ENCODE measurements at regions not wholly inside any gene's neighbourhood (a gene's known extent, or its start where the extent isn't known, plus 50 kb on each side); places are given as distances from the start of the nearest gene placed in this dataset.

GRCh38 chr21:20026543-20026942 lies 971.7 kb upstream of the NCAM2 start:
- H3K4me1 ChIP-seq (ENCODE audit: control insufficient read depth, insufficient read depth, low read length), result no peaks in the 10 kb centered on the region
- no peak overlapping the region for H3K4me3 ChIP-seq (ENCODE audit: low read length)
- no peaks in the 10 kb centered on the region for H3K27me3 ChIP-seq (ENCODE audit: control insufficient read depth, insufficient read depth, low read length, poor library complexity, severe bottlenecking)
- H3K27ac ChIP-seq (ENCODE audit: low read depth, low read length), result no peak overlapping the region
- TF ChIP-seq CTCF (conservative IDR thresholded peaks at IDR 0.05), result no peak
- no peak for DNase-seq
- Mint-ChIP-seq H3K4me3 (no peak overlapping the region), H3K9me3 (no peaks in the 10 kb centered on the region), H3K36me3 (ENCODE audit: low read depth) (no peaks in the 10 kb centered on the region), H3K27ac (no peak overlapping the region), H3K27me3 (ENCODE audit: insufficient read depth) (no peaks in the 10 kb centered on the region), H3K4me1 (no peaks in the 10 kb centered on the region)
- H3K36me3 ChIP-seq (ENCODE audit: control insufficient read depth, insufficient read depth, low read length), result no peaks in the 10 kb centered on the region
- WGBS, 2 experiments (ENCODE audit: insufficient coverage in 1 of 2, insufficient read length in 1 of 2), result 100% methylated on average over 2 of the region's 2 CpGs; no CpG with 5 or more reads in 1 of the 2 experiments
- no peaks in the 10 kb centered on the region for H3K9me3 ChIP-seq (ENCODE audit: control insufficient read depth, low read length)
- no peak overlapping the region for H3K9ac ChIP-seq (ENCODE audit: extremely low read depth, low read length, poor library complexity, severe bottlenecking)

- 94 to 97% methylated on average over 2 to 4 of the region's 4 CpGs for WGBS, 2 experiments (ENCODE audit: insufficient coverage in 1 of 2, insufficient read length in 1 of 2)
- DNase-seq, result no peak
- no peaks in the 10 kb centered on the region for H3K36me3 Mint-ChIP-seq (ENCODE audit: low read depth)
- H3K27ac Mint-ChIP-seq, result no peak overlapping the region
- H3K4me1 Mint-ChIP-seq, result no peaks in the 10 kb centered on the region
- no peaks in the 10 kb centered on the region for H3K27me3 Mint-ChIP-seq (ENCODE audit: insufficient read depth)
- no peak overlapping the region for H3K27ac ChIP-seq (ENCODE audit: low read depth, low read length)
- H3K9me3 ChIP-seq (ENCODE audit: control insufficient read depth, low read length), result no peaks in the 10 kb centered on the region
- H3K4me3 ChIP-seq (ENCODE audit: low read length), result no peak overlapping the region
- no peak for TF ChIP-seq CTCF (conservative IDR thresholded peaks at IDR 0.05)
- no peaks in the 10 kb centered on the region for H3K9me3 Mint-ChIP-seq
- no peak overlapping the region for H3K9ac ChIP-seq (ENCODE audit: extremely low read depth, low read length, poor library complexity, severe bottlenecking)
- H3K36me3 ChIP-seq (ENCODE audit: control insufficient read depth, insufficient read depth, low read length), result no peaks in the 10 kb centered on the region
- H3K27me3 ChIP-seq (ENCODE audit: control insufficient read depth, insufficient read depth, low read length, poor library complexity, severe bottlenecking), result no peaks in the 10 kb centered on the region
- H3K4me1 ChIP-seq (ENCODE audit: control insufficient read depth, insufficient read depth, low read length), result no peaks in the 10 kb centered on the region
- H3K4me3 Mint-ChIP-seq, result no peak overlapping the region
Observed at GRCh38 chr21:20030390-20030789, 967.8 kb upstream of the NCAM2 start.

GRCh38 chr21:20031807-20032206 lies 966.4 kb upstream of the NCAM2 start:
- Mint-ChIP-seq H3K4me1 (no peaks in the 10 kb centered on the region), H3K36me3 (ENCODE audit: low read depth) (no peaks in the 10 kb centered on the region), H3K4me3 (no peak overlapping the region), H3K9me3 (no peaks in the 10 kb centered on the region), H3K27ac (no peak overlapping the region), H3K27me3 (ENCODE audit: insufficient read depth) (no peaks in the 10 kb centered on the region)
- Histone ChIP-seq H3K27me3 (ENCODE audit: control insufficient read depth, insufficient read depth, low read length, poor library complexity, severe bottlenecking) (no peaks in the 10 kb centered on the region), H3K27ac (ENCODE audit: low read depth, low read length) (no peak overlapping the region), H3K4me1 (ENCODE audit: control insufficient read depth, insufficient read depth, low read length) (no peaks in the 10 kb centered on the region), H3K9me3 (ENCODE audit: control insufficient read depth, low read length) (no peaks in the 10 kb centered on the region), H3K4me3 (ENCODE audit: low read length) (no peak overlapping the region), H3K9ac (ENCODE audit: extremely low read depth, low read length, poor library complexity, severe bottlenecking) (no peak overlapping the region), H3K36me3 (ENCODE audit: control insufficient read depth, insufficient read depth, low read length) (no peaks in the 10 kb centered on the region)
- TF ChIP-seq CTCF (conservative IDR thresholded peaks at IDR 0.05), result no peak
- DNase-seq, result no peak
- WGBS, 2 experiments (ENCODE audit: insufficient coverage in 1 of 2, insufficient read length in 1 of 2), result 0 to 68% methylated on average over 1 to 4 of the region's 4 CpGs

Measured in endodermal cell (in vitro differentiated cells).